ENCODE measurements at regions not wholly inside any gene's neighbourhood (a gene's known extent, or its start where the extent isn't known, plus 50 kb on each side); places are given as distances from the start of the nearest gene placed in this dataset.
A peak's percentile ranks its signal among the peaks of the same experiment; 100 is the strongest.

- Histone ChIP-seq H4K20me1 (ENCODE audit: insufficient read depth, low read length) (no peaks in the 10 kb centered on the region), H3K27me3 (ENCODE audit: control insufficient read depth in 1 of 2, insufficient read depth in 2 of 2, low read length in 2 of 2) (peaks cover 0 to 15% of the 10 kb centered on the region in 2 experiments; a peak in 3 of 5 replicates), H3K9ac (ENCODE audit: insufficient read depth, low read depth, low read length) (no peak overlapping the region), H3K36me3 (replicated peaks in 1 of 2; ENCODE audit: control insufficient read depth in 1 of 2, insufficient read depth in 2 of 2, low read length in 2 of 2) (no peaks in the 10 kb centered on the region), H3K9me3 (ENCODE audit: low read length) (no peaks in the 10 kb centered on the region), H3K79me2 (ENCODE audit: insufficient read depth, low read length) (no peaks in the 10 kb centered on the region), H3K27ac (ENCODE audit: extremely low read length, insufficient read depth, low read length) (no peak overlapping the region), H3K4me1 (ENCODE audit: insufficient read depth, low read length) (no peaks in the 10 kb centered on the region), H3K4me2 (ENCODE audit: low read depth, low read length) (no peak overlapping the region), H2AFZ (ENCODE audit: low read length) (no peak overlapping the region), H3K4me3 (replicated peaks in 1 of 3; ENCODE audit: insufficient read depth in 1 of 3, low read depth in 2 of 3, low read length in 3 of 3) (no peak overlapping the region)
- FAIRE-seq = no peak
- intact Hi-C loops (cut with micrococcal nuclease; ENCODE audit: unreplicated experiment) (no loop called here), in situ Hi-C loops (cut with HindIII; ENCODE audit: extremely low pct_ligation_motif_present, low pct_unique_long_range_greater_than_20kb) (no loop called here)
- ChIA-PET POLR2A (no interaction called here), CTCF (ENCODE audit: low intra/inter-chr PET ratio, low total read pairs) (no interaction called here)
- TF ChIP-seq ZBTB49 (CRISPR knock-in tag; IDR thresholded peaks at IDR 0.05; ENCODE audit: borderline replicate concordance) (no peak), AGO1 (IDR thresholded peaks at IDR 0.05; ENCODE audit: low read depth, low read length, poor library complexity, severe bottlenecking) (no peak), NR2F2 (IDR thresholded peaks at IDR 0.05; ENCODE audit: borderline replicate concordance, low read depth) (no peak), MEIS2 (CRISPR knock-in tag; IDR thresholded peaks at IDR 0.05) (no peak), ZNF232 (CRISPR knock-in tag; IDR thresholded peaks at IDR 0.05; ENCODE audit: borderline replicate concordance) (no peak)
- no peak for ATAC-seq
- WGBS (ENCODE audit: low lambda C conversion rate) = 0% methylated on average over 1 of the region's 1 CpG
- BruUV-seq (replicated peaks) = no TSS peak
- DNase-seq (ENCODE audit: low spot score) = no peak
Observed at GRCh38 chr6:163871616-163872015, 457.1 kb downstream of the QKI start.

GRCh38 chr6:163867518-163868292 lies 453.2 kb downstream of the QKI start:
- Histone ChIP-seq H3K27me3 (ENCODE audit: control insufficient read depth in 1 of 2, insufficient read depth in 2 of 2, low read length in 2 of 2) (peaks cover 3 to 26% of the 10 kb centered on the region in 2 experiments; a peak in 4 of 5 replicates), H3K27ac (ENCODE audit: extremely low read length, insufficient read depth, low read length) (no peak overlapping the region), H2AFZ (ENCODE audit: low read length) (no peak overlapping the region), H3K4me3 (replicated peaks in 1 of 3; ENCODE audit: insufficient read depth in 1 of 3, low read depth in 2 of 3, low read length in 3 of 3) (no peak overlapping the region), H3K4me1 (ENCODE audit: insufficient read depth, low read length) (no peaks in the 10 kb centered on the region), H3K36me3 (replicated peaks in 1 of 2; ENCODE audit: control insufficient read depth in 1 of 2, insufficient read depth in 2 of 2, low read length in 2 of 2) (no peaks in the 10 kb centered on the region), H3K9me3 (ENCODE audit: low read length) (no peaks in the 10 kb centered on the region), H3K4me2 (ENCODE audit: low read depth, low read length) (peak overlapping the region; percentile 13; the same call in 1 of the 2 replicates), H4K20me1 (ENCODE audit: insufficient read depth, low read length) (no peaks in the 10 kb centered on the region), H3K9ac (ENCODE audit: insufficient read depth, low read depth, low read length) (no peak overlapping the region), H3K79me2 (ENCODE audit: insufficient read depth, low read length) (no peaks in the 10 kb centered on the region)
- DNase-seq (ENCODE audit: low spot score) (no peak), FAIRE-seq (no peak), ATAC-seq (peak; percentile 69)
- BruUV-seq (replicated peaks) = no TSS peak
- intact Hi-C loops (cut with micrococcal nuclease; ENCODE audit: unreplicated experiment) (no loop called here), in situ Hi-C loops (cut with HindIII; ENCODE audit: extremely low pct_ligation_motif_present, low pct_unique_long_range_greater_than_20kb) (no loop called here)
- ChIA-PET POLR2A (no interaction called here), CTCF (ENCODE audit: low intra/inter-chr PET ratio, low total read pairs) (no interaction called here)
- WGBS (ENCODE audit: low lambda C conversion rate) = 24% methylated on average over 28 of the region's 31 CpGs
- TF ChIP-seq ISX (CRISPR knock-in tag; conservative IDR thresholded peaks at IDR 0.05) (no peak), RNF219 (CRISPR knock-in tag; IDR thresholded peaks at IDR 0.05) (no peak), PRPF4 (IDR thresholded peaks at IDR 0.05; ENCODE audit: low read depth, low read length, poor library complexity, severe bottlenecking) (no peak), E2F5 (CRISPR knock-in tag; conservative IDR thresholded peaks at IDR 0.05) (no peak), MIXL1 (CRISPR knock-in tag; IDR thresholded peaks at IDR 0.05) (no peak)

Data from HepG2 (cell line).